HCT116 (cell line): ENCODE measurements at regions not wholly inside any gene's neighbourhood (a gene's known extent, or its start where the extent isn't known, plus 50 kb on each side); places are given as distances from the start of the nearest gene placed in this dataset.

ENCODE experiments used
- ATAC-seq: fragments of 200-7000 bp; cut with Tn5 transposase; 2 replicates; pipeline ENCODE4 v1.9.1; 2020; ENCODE audit warnings: mild to moderate bottlenecking, moderate library complexity
- BruUV-seq: library from RNA; stranded (reverse); fragments of 400-500 nt; replicated peaks from 2 replicates; lab custom pipeline; 2021; lab: Mats Ljungman, UMichigan
- CTCF ChIA-PET: fragments of 300-600 bp; sonication (Branson Sonifier 250); formaldehyde crosslinking; loops from one replicate; lab custom pipeline; 2021; ENCODE audit warnings: antibody characterized with exemption; lab: Charles Lee
- POLR2A ChIA-PET: fragments of 300-600, 350-600 bp; sonication (Branson Sonifier 250); formaldehyde crosslinking; loops from one replicate; lab custom pipeline; 2021; ENCODE audit warnings: antibody characterized with exemption; lab: Charles Lee
- RAD21 ChIA-PET, 2 experiments: fragments of 300-600 bp; sonication (Branson Sonifier 250); formaldehyde crosslinking; loops; one replicate each; lab custom pipeline; 2023; ENCODE audit warnings: low total read pairs in 2 of 2; ENCODE audit not compliant: uncharacterized antibody in 2 of 2, unreplicated experiment in 2 of 2, low non-redundant PET in 1 of 2; lab: Charles Lee
- DNase-seq: peaks from one replicate; pipeline ENCODE4 v3.0.0-alpha.2; 2010; ENCODE audit warnings: low read depth, low spot score
- H2AFZ ChIP-seq: fragments of 200-600 bp; shearing (Covaris generic), sonication (generic); 2 replicates; pipeline ENCODE4 v1.6.1; 2017; ENCODE audit warnings: low read depth, mixed run types, mixed read lengths, antibody characterized with exemption, low read length; ENCODE audit not compliant: poor library complexity, severe bottlenecking
- H3K27ac ChIP-seq: 2 replicates; pipeline ENCODE4 v1.5.1; 2012; ENCODE audit warnings: low read depth, low read length
- H3K27me3 ChIP-seq: fragments of 200-600 bp; sonication (generic); 2 replicates; pipeline ENCODE4 v1.6.1; 2016; ENCODE audit warnings: mixed run types, low read length, mixed read lengths; ENCODE audit not compliant: insufficient read depth
- H3K36me3 ChIP-seq, 2 experiments: fragments of 200-500 bp in 1 of 2; fragments of 200-600 bp in 1 of 2; sonication (Bioruptor generic) in 1 of 2; sonication (generic) in 1 of 2; 2 replicates each; pipeline versions ENCODE4 v1.5.1 to v1.6.1; 2014 to 2016; ENCODE audit warnings: low read length in 2 of 2, inconsistent platforms in 1 of 2, mixed read lengths in 1 of 2, mixed run types in 1 of 2; ENCODE audit not compliant: insufficient read depth in 2 of 2, control insufficient read depth in 1 of 2
- H3K4me1 ChIP-seq, 2 experiments: fragments of 200-600 bp in 1 of 2; sonication (generic) in 1 of 2; 2 replicates each; pipeline versions ENCODE4 v1.5.1 to v1.6.1; 2012 to 2017; ENCODE audit warnings: low read length in 2 of 2, inconsistent platforms in 1 of 2, mild to moderate bottlenecking in 1 of 2, mixed read lengths in 1 of 2, mixed run types in 1 of 2, moderate library complexity in 1 of 2; ENCODE audit not compliant: insufficient read depth in 2 of 2, control insufficient read depth in 1 of 2
- H3K4me2 ChIP-seq: fragments of 200-600 bp; sonication (generic); 2 replicates; pipeline ENCODE4 v1.6.1; 2017; ENCODE audit warnings: mixed run types, low read length, mixed read lengths
- H3K4me3 ChIP-seq, 2 experiments: fragments of 200-600 bp in 1 of 2; sonication (generic) in 1 of 2; replicated peaks in 1 of 2; 2 replicates each; pipeline ENCODE4 v1.5.1; 2011 to 2016; ENCODE audit warnings: low read length in 2 of 2, control low read depth in 1 of 2, low read depth in 1 of 2, mild to moderate bottlenecking in 1 of 2, mixed read lengths in 1 of 2, mixed run types in 1 of 2
- H3K79me2 ChIP-seq: fragments of 200-600 bp; sonication (generic); 2 replicates; pipeline ENCODE4 v1.6.1; 2017; ENCODE audit warnings: mild to moderate bottlenecking, mixed run types, low read length, moderate library complexity, mixed read lengths; ENCODE audit not compliant: insufficient read depth
- H3K9ac ChIP-seq: fragments of 200-600 bp; sonication (generic); 2 replicates; pipeline ENCODE4 v1.6.1; 2016; ENCODE audit warnings: low read length, mixed read lengths
- H3K9me2 ChIP-seq: fragments of 200-600 bp; sonication (generic), shearing (Covaris generic); 2 replicates; pipeline ENCODE4 v1.6.1; 2017; ENCODE audit warnings: mixed run types, mild to moderate bottlenecking, moderate library complexity; ENCODE audit not compliant: insufficient read depth
- H3K9me3 ChIP-seq, 2 experiments: fragments of 200-500 bp in 1 of 2; fragments of 200-600 bp in 1 of 2; sonication (Bioruptor generic) in 1 of 2; sonication (generic) in 1 of 2; 2 replicates each; pipeline ENCODE4 v1.6.1; 2014 to 2017; ENCODE audit warnings: low read length in 2 of 2, mixed read lengths in 2 of 2, inconsistent platforms in 1 of 2, low read depth in 1 of 2, mild to moderate bottlenecking in 1 of 2, mixed run types in 1 of 2, moderate library complexity in 1 of 2; ENCODE audit not compliant: control insufficient read depth in 1 of 2, insufficient read depth in 1 of 2
- H4K20me1 ChIP-seq: fragments of 200-600 bp; sonication (generic), shearing (Covaris generic); 2 replicates; pipeline ENCODE4 v1.6.1; 2017; ENCODE audit warnings: mixed run types, mild to moderate bottlenecking, moderate library complexity; ENCODE audit not compliant: insufficient read depth
- CEBPB ChIP-seq: IDR thresholded peaks from 2 replicates; pipeline ENCODE4 v1.6.1; 2012; ENCODE audit warnings: low read depth
- FOSL1 ChIP-seq: IDR thresholded peaks from 2 replicates; pipeline ENCODE4 v1.6.1; 2012; ENCODE audit warnings: low read depth
- MAX ChIP-seq: IDR thresholded peaks from 2 replicates; pipeline ENCODE4 v1.6.1; 2012
- REST ChIP-seq: IDR thresholded peaks from 2 replicates; pipeline ENCODE4 v1.6.1; 2012; ENCODE audit warnings: low read depth
- TCF7L2 ChIP-seq: IDR thresholded peaks from 2 replicates; pipeline ENCODE4 v1.7.0; 2011; ENCODE audit warnings: borderline replicate concordance, inconsistent platforms; ENCODE audit not compliant: insufficient read depth, insufficient read length; ENCODE audit errors: extremely low read depth
- intact Hi-C: fragments of 100-400 bp; cut with micrococcal nuclease; formaldehyde crosslinking; loops from 2 replicates; pipeline ENCODE4 v1.10.0; 2022

- TF ChIP-seq CEBPB (no peak), REST (no peak), FOSL1 (no peak), TCF7L2 (no peak), MAX (no peak)
- ATAC-seq: no peak
These were observed 118.2 kb downstream of the KCNRG start for GRCh38 chr13:50133358-50133953.

More at GRCh38 chr13:50133358-50133953, 118.2 kb downstream of the KCNRG start:
- ChIA-PET POLR2A (no interaction called here), CTCF (no interaction called here), RAD21 (no interaction called here)
- Histone ChIP-seq H3K79me2 (no peaks in the 10 kb centered on the region), H3K36me3 (no peaks in the 10 kb centered on the region), H3K4me1 (peaks cover 0 to 13% of the 10 kb centered on the region in 2 experiments; a peak in 2 of 4 replicates), H2AFZ (no peak overlapping the region), H3K4me2 (no peak overlapping the region), H3K9me3 (no peaks in the 10 kb centered on the region), H4K20me1 (no peaks in the 10 kb centered on the region), H3K27ac (no peak overlapping the region), H3K27me3 (0 out of 2 replicates have a peak, but pooled peaks cover 3% of the 10 kb centered on the region), H3K9ac (no peak overlapping the region), H3K9me2 (no peaks in the 10 kb centered on the region), H3K4me3 (no peak overlapping the region)
- intact Hi-C loops: loop anchor here (5.0 kb wide), 1 partner anchor 399 kb away; no protein-coding TSS in a partner anchor
- no peak for DNase-seq
- no TSS peak for BruUV-seq
